H9 (cell line): ENCODE measurements at regions not wholly inside any gene's neighbourhood (a gene's known extent, or its start where the extent isn't known, plus 50 kb on each side); places are given as distances from the start of the nearest gene placed in this dataset.

ENCODE experiments used
- DNase-seq: peaks from one replicate; pipeline ENCODE4 v3.0.0-alpha.2; 2017
- H2AFZ ChIP-seq: one replicate; pipeline ENCODE4 v1.6.1; 2013; ENCODE audit warnings: mild to moderate bottlenecking, low read length, control low read depth, moderate library complexity
- H2AK5ac ChIP-seq: 2 replicates; pipeline ENCODE4 v1.6.1; 2013; ENCODE audit warnings: low read length, control low read depth, mixed read lengths; ENCODE audit not compliant: insufficient read length
- H2BK120ac ChIP-seq: one replicate; pipeline ENCODE4 v1.6.1; 2013; ENCODE audit warnings: low read depth, mild to moderate bottlenecking, low read length, control low read depth, inconsistent platforms; ENCODE audit not compliant: poor library complexity, severe bottlenecking
- H2BK12ac ChIP-seq: 2 replicates; pipeline ENCODE4 v1.6.1; 2013; ENCODE audit warnings: low read length, control low read depth, mixed read lengths, low read depth; ENCODE audit not compliant: insufficient read length
- H2BK15ac ChIP-seq: 2 replicates; pipeline ENCODE4 v1.6.1; 2013; ENCODE audit warnings: low read depth, low read length, control low read depth
- H2BK20ac ChIP-seq: one replicate; pipeline ENCODE4 v1.6.1; 2013; ENCODE audit warnings: low read depth, mild to moderate bottlenecking, low read length, control low read depth, inconsistent platforms; ENCODE audit not compliant: poor library complexity, severe bottlenecking
- H2BK5ac ChIP-seq: 2 replicates; pipeline ENCODE4 v1.6.1; 2013; ENCODE audit warnings: low read length, control low read depth, mixed read lengths; ENCODE audit not compliant: insufficient read length
- H3K14ac ChIP-seq: 2 replicates; pipeline ENCODE4 v1.6.1; 2013; ENCODE audit warnings: low read length, control low read depth; ENCODE audit not compliant: insufficient read depth
- H3K18ac ChIP-seq: 2 replicates; pipeline ENCODE4 v1.6.1; 2013; ENCODE audit warnings: low read depth, mild to moderate bottlenecking, mixed read lengths, low read length, control low read depth; ENCODE audit not compliant: insufficient read length
- H3K23ac ChIP-seq: 2 replicates; pipeline ENCODE4 v1.6.1; 2013; ENCODE audit warnings: low read length, control low read depth, mixed read lengths, low read depth; ENCODE audit not compliant: insufficient read length
- H3K23me2 ChIP-seq: 2 replicates; pipeline ENCODE4 v1.6.1; 2013; ENCODE audit warnings: low read depth, mild to moderate bottlenecking, mixed read lengths, low read length, control low read depth; ENCODE audit not compliant: insufficient read length, poor library complexity, severe bottlenecking
- H3K27ac ChIP-seq: 2 replicates; pipeline ENCODE4 v1.5.1; 2013; ENCODE audit warnings: low read length, control low read depth, mixed read lengths, low read depth; ENCODE audit not compliant: insufficient read length
- H3K27me3 ChIP-seq: 2 replicates; pipeline ENCODE4 v1.6.1; 2013; ENCODE audit warnings: low read length, control low read depth, inconsistent platforms; ENCODE audit not compliant: insufficient read depth
- H3K4ac ChIP-seq: 2 replicates; pipeline ENCODE4 v1.6.1; 2013; ENCODE audit warnings: low read depth, mild to moderate bottlenecking, control low read depth, inconsistent platforms, low read length, moderate library complexity
- H3K4me1 ChIP-seq: 2 replicates; pipeline ENCODE4 v1.6.1; 2013; ENCODE audit warnings: low read length, control low read depth, inconsistent platforms; ENCODE audit not compliant: insufficient read depth
- H3K4me2 ChIP-seq: 2 replicates; pipeline ENCODE4 v1.6.1; 2013; ENCODE audit warnings: low read length, control low read depth, mixed read lengths; ENCODE audit not compliant: insufficient read length, insufficient read depth
- H3K56ac ChIP-seq: 2 replicates; pipeline ENCODE4 v1.6.1; 2013; ENCODE audit warnings: low read depth, mild to moderate bottlenecking, mixed read lengths, low read length, control low read depth; ENCODE audit not compliant: insufficient read length
- H3K79me1 ChIP-seq: 2 replicates; pipeline ENCODE4 v1.6.1; 2013; ENCODE audit warnings: low read depth, mild to moderate bottlenecking, moderate library complexity, low read length, control low read depth, inconsistent platforms; ENCODE audit not compliant: insufficient read depth, poor library complexity, severe bottlenecking
- H3K79me2 ChIP-seq: 2 replicates; pipeline ENCODE4 v1.6.1; 2013; ENCODE audit warnings: low read length, control low read depth, inconsistent platforms; ENCODE audit not compliant: insufficient read depth
- H3K9ac ChIP-seq: 2 replicates; pipeline ENCODE4 v1.6.1; 2013; ENCODE audit warnings: low read length, control low read depth, mixed read lengths; ENCODE audit not compliant: insufficient read length; ENCODE audit errors: extremely low read depth
- H3K9me3 ChIP-seq: one replicate; pipeline ENCODE4 v1.6.1; 2013; ENCODE audit warnings: low read depth, low read length, inconsistent platforms; ENCODE audit not compliant: control insufficient read depth
- H3T11ph ChIP-seq: one replicate; pipeline ENCODE4 v1.6.1; 2013; ENCODE audit warnings: mild to moderate bottlenecking, low read length, control low read depth, inconsistent platforms
- H4K20me1 ChIP-seq: one replicate; pipeline ENCODE4 v1.6.1; 2013; ENCODE audit not compliant: control insufficient read depth, insufficient read length, insufficient read depth
- H4K5ac ChIP-seq: 2 replicates; pipeline ENCODE4 v1.6.1; 2013; ENCODE audit warnings: low read depth, mild to moderate bottlenecking, mixed read lengths, low read length, control low read depth; ENCODE audit not compliant: insufficient read length
- H4K8ac ChIP-seq: replicated peaks from 2 replicates; pipeline ENCODE4 v1.6.1; 2013; ENCODE audit warnings: low read length, control low read depth, mixed read lengths, low read depth; ENCODE audit not compliant: insufficient read length
- H4K91ac ChIP-seq: 2 replicates; pipeline ENCODE4 v1.6.1; 2013; ENCODE audit warnings: low read depth, mild to moderate bottlenecking, moderate library complexity, mixed read lengths, low read length, control low read depth; ENCODE audit not compliant: insufficient read length
- H3K27ac Mint-ChIP-seq, 3 experiments: 2 replicates in 2 of 3; 3 replicates in 1 of 3; pipeline ENCODE4 v1.8.0; 2020 to 2021; ENCODE audit warnings: mixed read lengths in 3 of 3, mild to moderate bottlenecking in 1 of 3, moderate library complexity in 1 of 3
- H3K27me3 Mint-ChIP-seq: 2 replicates; pipeline ENCODE4 v1.8.0; 2021; ENCODE audit warnings: low read depth, mild to moderate bottlenecking, moderate library complexity, mixed read lengths
- H3K36me3 Mint-ChIP-seq, 3 experiments: 2 replicates in 2 of 3; 3 replicates in 1 of 3; pipeline ENCODE4 v1.8.0; 2020 to 2021; ENCODE audit warnings: low read depth in 3 of 3, mixed read lengths in 3 of 3; ENCODE audit not compliant: insufficient read depth in 1 of 3
- H3K4me1 Mint-ChIP-seq, 2 experiments: 2 replicates each; pipeline ENCODE4 v1.8.0; 2020; ENCODE audit warnings: mixed read lengths in 2 of 2
- H3K4me3 Mint-ChIP-seq, 2 experiments: 2 replicates in 1 of 2; 3 replicates in 1 of 2; pipeline ENCODE4 v1.8.0; 2020 to 2021; ENCODE audit warnings: mild to moderate bottlenecking in 2 of 2, mixed read lengths in 2 of 2, moderate library complexity in 1 of 2
- H3K9me3 Mint-ChIP-seq, 2 experiments: 2 replicates in 1 of 2; 3 replicates in 1 of 2; pipeline ENCODE4 v1.8.0; 2020; ENCODE audit warnings: mild to moderate bottlenecking in 2 of 2, mixed read lengths in 2 of 2, moderate library complexity in 1 of 2
- WGBS: extraction: QIAGEN DNeasy Blood & Tissue Kit; methylation state at CpG from one replicate; pipeline ENCODE4 v1.1.7; 2013; ENCODE audit warnings: missing lambda C conversion rate, low lambda C conversion rate, mixed read lengths; ENCODE audit not compliant: insufficient read length; ENCODE audit errors: extremely low coverage; 5-methylcytosine and 5-hydroxymethylcytosine counted together
- TF ChIP-seq, protein P1 (sequence below): fragments of 200-600 bp; sonication (generic); conservative IDR thresholded peaks from 3 replicates; pipeline ENCODE4 v1.8.0; 2021; ENCODE audit warnings: antibody characterized with exemption, mild to moderate bottlenecking

GRCh38 chr4:67273666-67274065, 271.6 kb downstream of the CENPC start:
- no peak overlapping the region for H3T11ph ChIP-seq
- no peak overlapping the region for H4K91ac ChIP-seq
- no peak overlapping the region for H3K56ac ChIP-seq
- Mint-ChIP-seq H3K27ac (no peak overlapping the region), H3K4me1 (no peaks in the 10 kb centered on the region), H3K4me3 (no peak overlapping the region), H3K36me3 (peaks cover 11 to 23% (median 16%) of the 10 kb centered on the region in 3 experiments), H3K9me3 (peaks cover 44 to 45% of the 10 kb centered on the region in 2 experiments), H3K27me3 (peaks cover 7% of the 10 kb centered on the region)
- no peak overlapping the region for H3K18ac ChIP-seq
- H2BK15ac ChIP-seq = no peak overlapping the region
- no peak overlapping the region for H3K9ac ChIP-seq
- no peak overlapping the region for H3K27ac ChIP-seq
- no peak overlapping the region for H4K8ac ChIP-seq
- no peaks in the 10 kb centered on the region for H3K23me2 ChIP-seq
- H3K79me2 ChIP-seq = no peaks in the 10 kb centered on the region
- no peak overlapping the region for H3K4ac ChIP-seq
- H3K4me2 ChIP-seq = no peak overlapping the region
- no peaks in the 10 kb centered on the region for H3K4me1 ChIP-seq
- peaks cover 18% of the 10 kb centered on the region for H3K9me3 ChIP-seq
- TF ChIP-seq, protein P1, sequence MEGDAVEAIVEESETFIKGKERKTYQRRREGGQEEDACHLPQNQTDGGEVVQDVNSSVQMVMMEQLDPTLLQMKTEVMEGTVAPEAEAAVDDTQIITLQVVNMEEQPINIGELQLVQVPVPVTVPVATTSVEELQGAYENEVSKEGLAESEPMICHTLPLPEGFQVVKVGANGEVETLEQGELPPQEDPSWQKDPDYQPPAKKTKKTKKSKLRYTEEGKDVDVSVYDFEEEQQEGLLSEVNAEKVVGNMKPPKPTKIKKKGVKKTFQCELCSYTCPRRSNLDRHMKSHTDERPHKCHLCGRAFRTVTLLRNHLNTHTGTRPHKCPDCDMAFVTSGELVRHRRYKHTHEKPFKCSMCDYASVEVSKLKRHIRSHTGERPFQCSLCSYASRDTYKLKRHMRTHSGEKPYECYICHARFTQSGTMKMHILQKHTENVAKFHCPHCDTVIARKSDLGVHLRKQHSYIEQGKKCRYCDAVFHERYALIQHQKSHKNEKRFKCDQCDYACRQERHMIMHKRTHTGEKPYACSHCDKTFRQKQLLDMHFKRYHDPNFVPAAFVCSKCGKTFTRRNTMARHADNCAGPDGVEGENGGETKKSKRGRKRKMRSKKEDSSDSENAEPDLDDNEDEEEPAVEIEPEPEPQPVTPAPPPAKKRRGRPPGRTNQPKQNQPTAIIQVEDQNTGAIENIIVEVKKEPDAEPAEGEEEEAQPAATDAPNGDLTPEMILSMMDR = no peak
- DNase-seq = no peak
- no peak overlapping the region for H2BK20ac ChIP-seq
- no peak overlapping the region for H2BK120ac ChIP-seq
- no peaks in the 10 kb centered on the region for H3K27me3 ChIP-seq
- H4K20me1 ChIP-seq = no peaks in the 10 kb centered on the region
- H2AK5ac ChIP-seq = no peak overlapping the region
- H2AFZ ChIP-seq = no peak overlapping the region
- no peak overlapping the region for H2BK12ac ChIP-seq
- WGBS = no CpG with 5 or more reads among the region's 2 CpGs
- H4K5ac ChIP-seq = no peak overlapping the region
- H3K79me1 ChIP-seq = no peaks in the 10 kb centered on the region
- no peak overlapping the region for H3K14ac ChIP-seq
- H3K23ac ChIP-seq = no peak overlapping the region
- no peak overlapping the region for H2BK5ac ChIP-seq
